NOMO-1 treated with dmso at 0.1 percent for 144 hours (cell line): ENCODE measurements at regions not wholly inside any gene's neighbourhood (a gene's known extent, or its start where the extent isn't known, plus 50 kb on each side); places are given as distances from the start of the nearest gene placed in this dataset.

Experiments
- DNase-seq: peaks from one replicate; lab custom pipeline; 2025; ENCODE audit not compliant: unreplicated experiment; lab: John Stamatoyannopoulos, UW

DNA sequence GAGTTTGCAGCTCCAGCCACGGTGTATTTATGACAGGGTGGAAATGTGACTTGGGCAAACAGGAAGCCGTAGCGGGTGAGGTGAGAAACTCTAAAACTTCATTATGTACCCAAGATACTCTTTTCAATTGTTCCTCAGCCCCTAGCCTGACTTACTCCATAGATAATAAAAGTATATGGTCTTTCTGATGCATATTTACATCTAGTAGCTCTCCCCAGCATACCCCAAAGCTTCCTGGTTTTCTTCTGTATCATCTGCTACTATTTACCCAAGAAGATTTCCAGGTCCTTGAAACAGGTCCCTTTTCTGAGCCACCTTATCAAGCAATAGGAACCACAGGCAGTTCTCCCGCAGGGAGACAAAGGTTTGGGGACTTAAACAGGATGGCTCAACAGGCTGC, 201.5 kb upstream of the ESRRG start:
- DNase-seq: no peak

DNA sequence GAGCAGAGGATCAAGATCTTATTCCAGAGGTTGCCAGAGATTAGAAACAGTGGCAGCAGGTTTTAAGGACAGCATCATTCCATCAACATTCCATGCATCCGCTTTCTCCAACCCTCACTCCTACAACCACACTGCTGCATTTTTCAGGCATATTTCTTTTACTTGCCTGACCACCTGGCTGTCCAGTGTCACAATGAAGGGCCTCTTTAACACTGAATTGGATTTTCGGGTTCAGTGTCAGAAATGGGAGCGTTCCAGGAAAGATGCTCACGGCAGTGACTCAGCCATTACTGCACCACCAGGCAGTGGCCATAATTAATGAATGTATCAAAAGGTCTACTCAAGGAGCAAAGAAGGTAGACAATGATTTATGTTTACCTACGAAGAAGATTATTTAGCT, 200.4 kb upstream of the ESRRG start:
- no peak for DNase-seq

DNA sequence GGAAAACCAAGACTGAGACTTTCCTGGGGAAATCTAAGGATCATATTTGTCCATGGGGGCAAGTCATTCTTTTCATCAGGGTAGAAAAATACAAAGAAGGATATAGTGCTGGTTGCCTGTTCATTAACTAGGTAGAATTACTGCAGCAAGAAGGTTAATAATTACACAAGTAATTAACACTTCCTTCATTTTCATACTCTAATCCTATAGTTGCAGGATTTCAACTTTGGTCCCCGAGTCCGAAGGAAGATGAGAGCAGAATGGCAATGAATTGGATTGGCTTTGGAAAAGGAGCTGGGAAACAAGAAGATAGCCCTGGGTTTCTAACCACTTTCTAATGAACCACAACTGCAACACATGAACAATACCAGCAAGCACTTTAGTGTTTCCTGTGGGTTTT, 199.2 kb upstream of the ESRRG start:
- no peak for DNase-seq

GRCh38 chr1:216921866-216922265, 198.6 kb upstream of the ESRRG start:
- no peak for DNase-seq

GRCh38 chr1:216919060-216919970, 196.1 kb upstream of the ESRRG start:
- DNase-seq: no peak

DNA sequence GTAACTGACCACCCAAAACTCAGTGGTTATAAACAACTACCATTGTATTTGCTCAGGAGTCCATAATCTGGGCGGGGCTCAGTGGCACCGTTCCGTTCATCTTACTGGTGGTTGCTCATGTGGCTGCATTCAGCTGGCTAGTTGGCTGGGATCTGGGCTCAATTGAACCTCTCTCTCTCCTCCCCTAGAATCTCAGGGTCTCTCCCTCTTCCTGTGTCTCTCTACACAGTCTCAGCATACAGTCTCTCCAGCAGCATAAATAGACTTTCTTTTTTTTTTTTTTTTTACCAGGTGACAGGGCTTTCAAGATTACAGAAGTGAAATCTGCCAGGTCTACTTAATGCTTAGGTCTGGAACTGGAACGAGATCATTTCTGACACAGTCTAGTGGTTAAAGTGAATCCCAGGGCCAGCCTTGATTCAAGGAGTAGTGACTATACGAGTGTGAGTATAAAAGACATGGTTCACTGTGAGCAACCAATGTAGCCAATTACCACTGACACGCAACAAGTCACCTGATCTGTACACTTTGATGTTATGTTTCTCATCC, 193.7 kb upstream of the ESRRG start:
- DNase-seq: no peak

DNA sequence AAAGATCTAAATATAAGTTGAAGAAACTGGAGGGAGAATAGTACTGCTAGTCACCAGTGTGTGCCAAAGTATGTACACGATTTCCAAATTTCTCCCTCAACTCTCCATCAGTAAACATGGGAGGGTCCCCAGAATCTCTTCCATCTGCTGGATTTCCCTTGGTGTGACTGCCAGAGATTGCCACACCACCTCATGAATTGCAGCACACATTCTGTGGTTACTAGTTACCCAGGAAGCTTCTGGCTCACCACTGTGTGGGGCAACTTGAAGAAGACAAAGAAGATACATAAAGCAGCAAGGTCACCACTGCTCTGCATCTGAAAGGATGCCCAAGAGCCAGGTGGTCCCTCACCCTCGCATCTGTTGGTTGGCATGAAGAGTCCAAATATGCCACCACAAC, 191.7 kb upstream of the ESRRG start:
- DNase-seq: no peak

DNA sequence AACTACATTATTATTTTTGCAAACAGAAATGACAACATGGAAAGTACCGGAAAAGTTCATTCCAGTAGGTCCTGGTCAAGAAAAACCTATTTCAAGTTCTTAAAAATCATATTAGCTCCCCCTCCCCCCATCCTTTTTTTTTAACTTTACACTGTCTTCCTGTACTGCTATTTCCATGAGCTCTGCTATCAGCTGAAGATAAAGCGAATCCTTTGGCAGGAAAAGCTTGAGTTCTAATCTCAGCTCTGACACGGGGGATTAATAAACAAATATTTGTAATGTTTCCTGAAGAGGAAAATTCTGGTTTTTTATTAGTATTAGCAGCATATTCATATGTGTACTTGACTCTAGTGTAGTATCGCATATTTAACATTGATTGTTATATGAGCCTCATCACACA, 190.7 kb upstream of the ESRRG start:
- DNase-seq: no peak

DNA sequence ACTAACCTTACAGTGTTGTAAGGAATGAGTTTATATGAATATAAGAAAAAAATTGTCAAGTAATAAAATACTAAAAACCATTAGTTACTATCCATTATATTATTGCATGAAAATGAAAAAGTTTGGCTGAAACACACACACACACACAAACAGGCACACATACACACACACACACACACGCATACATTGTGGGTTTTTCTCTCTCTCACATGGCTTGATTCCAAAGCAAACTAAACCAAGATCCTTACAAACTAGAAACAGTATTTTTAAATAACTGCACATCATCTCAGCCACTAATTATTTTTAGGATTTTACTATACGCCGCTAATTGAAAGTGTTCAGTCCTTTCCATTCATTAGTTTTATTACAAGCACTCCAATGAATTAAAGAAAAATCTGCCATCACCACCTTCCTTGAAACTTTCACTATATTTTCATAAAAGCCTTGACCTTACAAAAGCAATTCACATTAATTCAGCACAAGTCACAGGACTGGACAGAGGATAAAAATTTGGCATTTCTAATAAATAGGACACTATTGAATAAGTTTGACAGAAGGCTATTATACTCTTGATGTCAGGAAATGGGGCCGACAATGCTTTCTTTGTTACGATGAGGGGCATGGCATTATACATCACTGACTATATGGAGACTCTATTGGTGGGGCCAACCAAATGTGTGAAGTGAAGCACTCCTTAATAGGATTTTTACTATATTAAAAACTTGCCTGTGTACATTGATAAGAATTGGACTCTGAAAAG, 187.0 kb upstream of the ESRRG start:
- DNase-seq: no peak

DNA sequence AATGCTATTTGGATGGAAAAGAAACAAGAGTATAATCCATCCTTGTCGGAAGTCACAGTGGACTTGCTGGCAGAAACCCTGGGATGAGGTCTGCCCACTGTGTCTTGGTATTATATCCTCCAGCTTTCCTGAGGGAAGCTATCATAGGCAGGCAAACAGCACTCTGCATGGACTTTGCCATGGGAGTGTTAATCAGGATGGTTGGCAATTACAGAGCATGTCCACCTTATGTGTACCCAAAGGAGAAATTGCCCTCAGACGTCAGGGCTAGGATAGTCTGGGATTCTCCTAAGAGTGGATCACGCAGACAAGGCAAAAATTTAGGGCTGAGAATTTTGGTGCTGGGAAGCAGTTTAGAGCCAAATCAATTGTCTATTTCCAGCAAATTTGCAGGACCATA, 184.9 kb upstream of the ESRRG start:
- no peak for DNase-seq

GRCh38 chr1:216907100-216907499, 183.9 kb upstream of the ESRRG start:
- no peak for DNase-seq

- DNase-seq: no peak
Observed at GRCh38 chr1:216905781-216906180, 182.6 kb upstream of the ESRRG start.

GRCh38 chr1:216905137-216905536, 181.9 kb upstream of the ESRRG start:
- DNase-seq: no peak

DNA sequence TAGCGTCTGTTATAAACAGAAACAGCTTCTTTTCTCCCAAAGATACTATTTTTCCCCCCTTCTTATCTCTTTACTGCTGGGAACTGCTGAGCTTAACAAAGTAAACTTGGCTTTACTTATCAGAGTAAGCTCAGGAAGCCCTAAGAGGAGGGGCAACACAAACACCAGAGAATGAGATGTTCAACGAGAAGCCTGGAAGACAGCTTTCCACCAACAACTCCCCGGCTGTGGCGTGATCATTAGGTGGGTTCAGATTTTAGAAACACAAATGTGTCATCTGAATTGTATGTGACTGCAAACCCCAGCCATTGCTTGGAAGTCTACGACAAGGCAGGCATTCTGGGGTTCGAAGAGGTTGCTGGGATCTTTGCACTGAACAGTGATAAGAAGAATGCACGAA, 181.2 kb upstream of the ESRRG start:
- no peak for DNase-seq

- DNase-seq: no peak
Observed at GRCh38 chr1:216903382-216903740, 180.1 kb upstream of the ESRRG start.

DNA sequence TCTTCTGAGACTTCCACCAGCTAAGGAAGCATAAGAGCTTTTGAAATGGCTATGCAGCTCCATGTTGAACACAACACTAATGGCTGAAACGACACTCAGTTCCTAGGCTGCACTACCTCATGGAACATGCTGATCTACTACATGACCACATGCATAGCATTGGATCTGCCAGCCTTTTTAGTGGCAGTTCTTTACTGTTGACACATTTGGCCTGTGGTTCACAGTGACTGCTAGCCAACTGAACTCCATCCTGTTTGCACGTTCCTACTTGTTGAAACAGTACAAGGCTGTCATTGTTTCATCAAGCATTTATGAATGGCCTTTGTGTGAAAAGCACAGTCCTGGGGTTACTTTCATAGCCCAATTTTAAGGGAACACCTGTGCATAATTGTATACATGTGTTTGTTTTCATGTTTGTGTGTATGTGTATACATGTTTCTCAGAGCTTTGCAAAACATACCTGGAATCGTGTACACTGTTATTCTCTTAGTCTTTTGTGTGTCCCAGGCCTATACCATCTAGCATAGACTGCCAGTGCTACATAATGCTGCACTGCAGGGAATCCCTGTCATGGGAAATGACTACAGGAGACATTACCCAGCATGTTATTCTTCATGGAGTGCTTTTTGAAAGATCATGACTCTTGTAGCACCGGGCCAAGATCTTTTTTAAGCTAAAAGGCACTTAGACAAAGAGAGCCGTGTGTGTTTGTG, 179.6 kb upstream of the ESRRG start:
- DNase-seq: no peak

GRCh38 chr1:216900116-216900620, 176.9 kb upstream of the ESRRG start:
- no peak for DNase-seq

- no peak for DNase-seq
Observed at GRCh38 chr1:216898801-216899200, 175.6 kb upstream of the ESRRG start.

DNA sequence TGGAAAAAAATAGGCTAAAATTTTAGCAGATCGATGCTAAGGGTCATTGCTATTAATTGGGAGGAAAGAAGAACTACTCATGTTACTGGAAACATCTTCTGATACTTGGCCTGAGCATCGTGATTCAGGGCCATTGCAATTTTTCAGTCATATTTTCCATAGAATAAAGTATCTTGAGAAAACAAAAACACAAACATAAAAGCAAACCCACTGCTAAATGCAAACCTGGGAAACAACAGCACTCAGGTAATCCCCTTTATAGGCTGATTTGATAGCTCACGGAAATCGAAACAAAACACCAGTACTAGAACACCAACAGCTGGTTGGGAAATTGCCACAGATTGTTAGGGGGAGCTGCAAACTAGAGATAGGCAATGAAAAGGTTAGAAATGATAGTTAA, 172.9 kb upstream of the ESRRG start:
- no peak for DNase-seq

GRCh38 chr1:216894494-216894893, 171.3 kb upstream of the ESRRG start:
- no peak for DNase-seq

- no peak for DNase-seq
Observed at GRCh38 chr1:216892581-216893160, 169.4 kb upstream of the ESRRG start.
